H9 (cell line): ENCODE measurements at regions not wholly inside any gene's neighbourhood (a gene's known extent, or its start where the extent isn't known, plus 50 kb on each side); places are given as distances from the start of the nearest gene placed in this dataset.

Source experiments
- DNase-seq: peaks from one replicate; pipeline ENCODE4 v3.0.0-alpha.2; 2017
- H2AFZ ChIP-seq: one replicate; pipeline ENCODE4 v1.6.1; 2013; ENCODE audit warnings: mild to moderate bottlenecking, low read length, control low read depth, moderate library complexity
- H2AK5ac ChIP-seq: 2 replicates; pipeline ENCODE4 v1.6.1; 2013; ENCODE audit warnings: low read length, control low read depth, mixed read lengths; ENCODE audit not compliant: insufficient read length
- H2BK120ac ChIP-seq: one replicate; pipeline ENCODE4 v1.6.1; 2013; ENCODE audit warnings: low read depth, mild to moderate bottlenecking, low read length, control low read depth, inconsistent platforms; ENCODE audit not compliant: poor library complexity, severe bottlenecking
- H2BK12ac ChIP-seq: 2 replicates; pipeline ENCODE4 v1.6.1; 2013; ENCODE audit warnings: low read length, control low read depth, mixed read lengths, low read depth; ENCODE audit not compliant: insufficient read length
- H2BK15ac ChIP-seq: 2 replicates; pipeline ENCODE4 v1.6.1; 2013; ENCODE audit warnings: low read depth, low read length, control low read depth
- H2BK20ac ChIP-seq: one replicate; pipeline ENCODE4 v1.6.1; 2013; ENCODE audit warnings: low read depth, mild to moderate bottlenecking, low read length, control low read depth, inconsistent platforms; ENCODE audit not compliant: poor library complexity, severe bottlenecking
- H2BK5ac ChIP-seq: 2 replicates; pipeline ENCODE4 v1.6.1; 2013; ENCODE audit warnings: low read length, control low read depth, mixed read lengths; ENCODE audit not compliant: insufficient read length
- H3K14ac ChIP-seq: 2 replicates; pipeline ENCODE4 v1.6.1; 2013; ENCODE audit warnings: low read length, control low read depth; ENCODE audit not compliant: insufficient read depth
- H3K18ac ChIP-seq: 2 replicates; pipeline ENCODE4 v1.6.1; 2013; ENCODE audit warnings: low read depth, mild to moderate bottlenecking, mixed read lengths, low read length, control low read depth; ENCODE audit not compliant: insufficient read length
- H3K23ac ChIP-seq: 2 replicates; pipeline ENCODE4 v1.6.1; 2013; ENCODE audit warnings: low read length, control low read depth, mixed read lengths, low read depth; ENCODE audit not compliant: insufficient read length
- H3K23me2 ChIP-seq: 2 replicates; pipeline ENCODE4 v1.6.1; 2013; ENCODE audit warnings: low read depth, mild to moderate bottlenecking, mixed read lengths, low read length, control low read depth; ENCODE audit not compliant: insufficient read length, poor library complexity, severe bottlenecking
- H3K27ac ChIP-seq: 2 replicates; pipeline ENCODE4 v1.5.1; 2013; ENCODE audit warnings: low read length, control low read depth, mixed read lengths, low read depth; ENCODE audit not compliant: insufficient read length
- H3K27me3 ChIP-seq: 2 replicates; pipeline ENCODE4 v1.6.1; 2013; ENCODE audit warnings: low read length, control low read depth, inconsistent platforms; ENCODE audit not compliant: insufficient read depth
- H3K4ac ChIP-seq: 2 replicates; pipeline ENCODE4 v1.6.1; 2013; ENCODE audit warnings: low read depth, mild to moderate bottlenecking, control low read depth, inconsistent platforms, low read length, moderate library complexity
- H3K4me1 ChIP-seq: 2 replicates; pipeline ENCODE4 v1.6.1; 2013; ENCODE audit warnings: low read length, control low read depth, inconsistent platforms; ENCODE audit not compliant: insufficient read depth
- H3K4me2 ChIP-seq: 2 replicates; pipeline ENCODE4 v1.6.1; 2013; ENCODE audit warnings: low read length, control low read depth, mixed read lengths; ENCODE audit not compliant: insufficient read length, insufficient read depth
- H3K56ac ChIP-seq: 2 replicates; pipeline ENCODE4 v1.6.1; 2013; ENCODE audit warnings: low read depth, mild to moderate bottlenecking, mixed read lengths, low read length, control low read depth; ENCODE audit not compliant: insufficient read length
- H3K79me1 ChIP-seq: 2 replicates; pipeline ENCODE4 v1.6.1; 2013; ENCODE audit warnings: low read depth, mild to moderate bottlenecking, moderate library complexity, low read length, control low read depth, inconsistent platforms; ENCODE audit not compliant: insufficient read depth, poor library complexity, severe bottlenecking
- H3K79me2 ChIP-seq: 2 replicates; pipeline ENCODE4 v1.6.1; 2013; ENCODE audit warnings: low read length, control low read depth, inconsistent platforms; ENCODE audit not compliant: insufficient read depth
- H3K9ac ChIP-seq: 2 replicates; pipeline ENCODE4 v1.6.1; 2013; ENCODE audit warnings: low read length, control low read depth, mixed read lengths; ENCODE audit not compliant: insufficient read length; ENCODE audit errors: extremely low read depth
- H3K9me3 ChIP-seq: one replicate; pipeline ENCODE4 v1.6.1; 2013; ENCODE audit warnings: low read depth, low read length, inconsistent platforms; ENCODE audit not compliant: control insufficient read depth
- H3T11ph ChIP-seq: one replicate; pipeline ENCODE4 v1.6.1; 2013; ENCODE audit warnings: mild to moderate bottlenecking, low read length, control low read depth, inconsistent platforms
- H4K20me1 ChIP-seq: one replicate; pipeline ENCODE4 v1.6.1; 2013; ENCODE audit not compliant: control insufficient read depth, insufficient read length, insufficient read depth
- H4K5ac ChIP-seq: 2 replicates; pipeline ENCODE4 v1.6.1; 2013; ENCODE audit warnings: low read depth, mild to moderate bottlenecking, mixed read lengths, low read length, control low read depth; ENCODE audit not compliant: insufficient read length
- H4K8ac ChIP-seq: replicated peaks from 2 replicates; pipeline ENCODE4 v1.6.1; 2013; ENCODE audit warnings: low read length, control low read depth, mixed read lengths, low read depth; ENCODE audit not compliant: insufficient read length
- H4K91ac ChIP-seq: 2 replicates; pipeline ENCODE4 v1.6.1; 2013; ENCODE audit warnings: low read depth, mild to moderate bottlenecking, moderate library complexity, mixed read lengths, low read length, control low read depth; ENCODE audit not compliant: insufficient read length
- H3K27ac Mint-ChIP-seq, 3 experiments: 2 replicates in 2 of 3; 3 replicates in 1 of 3; pipeline ENCODE4 v1.8.0; 2020 to 2021; ENCODE audit warnings: mixed read lengths in 3 of 3, mild to moderate bottlenecking in 1 of 3, moderate library complexity in 1 of 3
- H3K27me3 Mint-ChIP-seq: 2 replicates; pipeline ENCODE4 v1.8.0; 2021; ENCODE audit warnings: low read depth, mild to moderate bottlenecking, moderate library complexity, mixed read lengths
- H3K36me3 Mint-ChIP-seq, 3 experiments: 2 replicates in 2 of 3; 3 replicates in 1 of 3; pipeline ENCODE4 v1.8.0; 2020 to 2021; ENCODE audit warnings: low read depth in 3 of 3, mixed read lengths in 3 of 3; ENCODE audit not compliant: insufficient read depth in 1 of 3
- H3K4me1 Mint-ChIP-seq, 2 experiments: 2 replicates each; pipeline ENCODE4 v1.8.0; 2020; ENCODE audit warnings: mixed read lengths in 2 of 2
- H3K4me3 Mint-ChIP-seq, 2 experiments: 2 replicates in 1 of 2; 3 replicates in 1 of 2; pipeline ENCODE4 v1.8.0; 2020 to 2021; ENCODE audit warnings: mild to moderate bottlenecking in 2 of 2, mixed read lengths in 2 of 2, moderate library complexity in 1 of 2
- H3K9me3 Mint-ChIP-seq, 2 experiments: 2 replicates in 1 of 2; 3 replicates in 1 of 2; pipeline ENCODE4 v1.8.0; 2020; ENCODE audit warnings: mild to moderate bottlenecking in 2 of 2, mixed read lengths in 2 of 2, moderate library complexity in 1 of 2
- WGBS: extraction: QIAGEN DNeasy Blood & Tissue Kit; methylation state at CpG from one replicate; pipeline ENCODE4 v1.1.7; 2013; ENCODE audit warnings: missing lambda C conversion rate, low lambda C conversion rate, mixed read lengths; ENCODE audit not compliant: insufficient read length; ENCODE audit errors: extremely low coverage; 5-methylcytosine and 5-hydroxymethylcytosine counted together
- TF ChIP-seq, protein P1 (sequence below): fragments of 200-600 bp; sonication (generic); conservative IDR thresholded peaks from 3 replicates; pipeline ENCODE4 v1.8.0; 2021; ENCODE audit warnings: antibody characterized with exemption, mild to moderate bottlenecking

DNA sequence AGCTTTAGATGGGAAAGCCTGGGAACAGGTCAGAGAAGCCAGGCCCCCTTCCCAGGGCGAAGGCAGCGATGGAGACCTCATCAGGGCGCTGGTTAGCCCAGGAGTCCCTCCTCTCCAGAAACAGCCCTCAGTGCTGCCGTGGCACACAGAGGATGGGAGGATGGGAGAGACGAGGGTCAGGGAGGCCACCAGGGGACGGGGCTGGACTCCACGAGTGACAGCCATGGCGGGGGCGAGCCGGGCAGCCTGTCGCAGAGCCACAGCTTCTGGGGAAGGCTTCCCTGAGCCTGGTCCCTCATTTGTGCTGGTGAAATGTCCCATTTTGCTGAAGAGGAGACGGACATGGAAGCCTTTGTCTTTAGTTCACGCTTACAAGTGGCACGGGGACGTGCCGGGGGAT lies 1390.5 kb downstream of the TBC1D22A start:
- H3K79me1 ChIP-seq: no peaks in the 10 kb centered on the region
- H2AK5ac ChIP-seq: no peak overlapping the region
- H4K8ac ChIP-seq: no peak overlapping the region
- no peak overlapping the region for H2BK120ac ChIP-seq
- H3K14ac ChIP-seq: no peak overlapping the region
- H3K23me2 ChIP-seq: no peaks in the 10 kb centered on the region
- no peak overlapping the region for H2BK20ac ChIP-seq
- H3K9me3 ChIP-seq: no peaks in the 10 kb centered on the region
- H3K27ac ChIP-seq: no peak overlapping the region
- H2BK12ac ChIP-seq: no peak overlapping the region
- no peak overlapping the region for H3T11ph ChIP-seq
- no peak overlapping the region for H3K23ac ChIP-seq
- no peak overlapping the region for H3K4ac ChIP-seq
- TF ChIP-seq, protein P1, sequence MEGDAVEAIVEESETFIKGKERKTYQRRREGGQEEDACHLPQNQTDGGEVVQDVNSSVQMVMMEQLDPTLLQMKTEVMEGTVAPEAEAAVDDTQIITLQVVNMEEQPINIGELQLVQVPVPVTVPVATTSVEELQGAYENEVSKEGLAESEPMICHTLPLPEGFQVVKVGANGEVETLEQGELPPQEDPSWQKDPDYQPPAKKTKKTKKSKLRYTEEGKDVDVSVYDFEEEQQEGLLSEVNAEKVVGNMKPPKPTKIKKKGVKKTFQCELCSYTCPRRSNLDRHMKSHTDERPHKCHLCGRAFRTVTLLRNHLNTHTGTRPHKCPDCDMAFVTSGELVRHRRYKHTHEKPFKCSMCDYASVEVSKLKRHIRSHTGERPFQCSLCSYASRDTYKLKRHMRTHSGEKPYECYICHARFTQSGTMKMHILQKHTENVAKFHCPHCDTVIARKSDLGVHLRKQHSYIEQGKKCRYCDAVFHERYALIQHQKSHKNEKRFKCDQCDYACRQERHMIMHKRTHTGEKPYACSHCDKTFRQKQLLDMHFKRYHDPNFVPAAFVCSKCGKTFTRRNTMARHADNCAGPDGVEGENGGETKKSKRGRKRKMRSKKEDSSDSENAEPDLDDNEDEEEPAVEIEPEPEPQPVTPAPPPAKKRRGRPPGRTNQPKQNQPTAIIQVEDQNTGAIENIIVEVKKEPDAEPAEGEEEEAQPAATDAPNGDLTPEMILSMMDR: no peak
- H4K20me1 ChIP-seq: peaks cover 4% of the 10 kb centered on the region
- WGBS: no CpG with 5 or more reads among the region's 16 CpGs
- H3K4me2 ChIP-seq: no peak overlapping the region
- H4K91ac ChIP-seq: no peak overlapping the region
- no peak overlapping the region for H2BK15ac ChIP-seq
- H3K27ac Mint-ChIP-seq: no peak overlapping the region
- H4K5ac ChIP-seq: no peak overlapping the region
- H3K79me2 ChIP-seq: no peaks in the 10 kb centered on the region
- H3K4me1 Mint-ChIP-seq: peaks cover 11 to 14% of the 10 kb centered on the region in 2 experiments
- H3K9ac ChIP-seq: no peak overlapping the region
- peaks cover 0 to 4% of the 10 kb centered on the region in 2 experiments; a peak in 1 of 5 replicates for H3K9me3 Mint-ChIP-seq
- H3K4me3 Mint-ChIP-seq: no peak overlapping the region
- no peaks in the 10 kb centered on the region for H3K4me1 ChIP-seq
- no peak for DNase-seq
- no peak overlapping the region for H2AFZ ChIP-seq
- no peak overlapping the region for H2BK5ac ChIP-seq
- no peaks in the 10 kb centered on the region for H3K27me3 ChIP-seq
- no peaks in the 10 kb centered on the region for H3K36me3 Mint-ChIP-seq
- peaks cover 21% of the 10 kb centered on the region for H3K27me3 Mint-ChIP-seq
- H3K18ac ChIP-seq: no peak overlapping the region
- no peak overlapping the region for H3K56ac ChIP-seq
